Progenitor cell of endocrine pancreas (in vitro differentiated cells): ENCODE measurements at regions not wholly inside any gene's neighbourhood (a gene's known extent, or its start where the extent isn't known, plus 50 kb on each side); places are given as distances from the start of the nearest gene placed in this dataset.

ENCODE experiments used
- DNase-seq: peaks from one replicate; pipeline ENCODE4 v3.0.0; 2021; ENCODE audit warnings: low spot score; ENCODE audit not compliant: unreplicated experiment
- H3K27ac Mint-ChIP-seq: 2 replicates; pipeline ENCODE4 v1.8.0; 2021; ENCODE audit warnings: mild to moderate bottlenecking, moderate library complexity, mixed read lengths
- H3K27me3 Mint-ChIP-seq: 2 replicates; pipeline ENCODE4 v1.8.0; 2021; ENCODE audit warnings: mixed read lengths
- H3K36me3 Mint-ChIP-seq: 2 replicates; pipeline ENCODE4 v1.8.0; 2022; ENCODE audit warnings: mixed read lengths; ENCODE audit not compliant: insufficient read depth
- H3K4me1 Mint-ChIP-seq: 2 replicates; pipeline ENCODE4 v1.8.0; 2021; ENCODE audit warnings: low read depth, mixed read lengths
- H3K4me3 Mint-ChIP-seq: 2 replicates; pipeline ENCODE4 v1.8.0; 2021; ENCODE audit warnings: low read depth, mild to moderate bottlenecking, moderate library complexity, mixed read lengths
- H3K9me3 Mint-ChIP-seq: 2 replicates; pipeline ENCODE4 v1.8.0; 2021; ENCODE audit warnings: low read depth, mixed read lengths
- TF ChIP-seq, protein P1 (sequence below): fragments of 200-600 bp; sonication (generic); IDR thresholded peaks from one replicate; pipeline ENCODE4 v1.5.0; 2021; ENCODE audit warnings: antibody characterized with exemption, mild to moderate bottlenecking; ENCODE audit not compliant: unreplicated experiment

DNA sequence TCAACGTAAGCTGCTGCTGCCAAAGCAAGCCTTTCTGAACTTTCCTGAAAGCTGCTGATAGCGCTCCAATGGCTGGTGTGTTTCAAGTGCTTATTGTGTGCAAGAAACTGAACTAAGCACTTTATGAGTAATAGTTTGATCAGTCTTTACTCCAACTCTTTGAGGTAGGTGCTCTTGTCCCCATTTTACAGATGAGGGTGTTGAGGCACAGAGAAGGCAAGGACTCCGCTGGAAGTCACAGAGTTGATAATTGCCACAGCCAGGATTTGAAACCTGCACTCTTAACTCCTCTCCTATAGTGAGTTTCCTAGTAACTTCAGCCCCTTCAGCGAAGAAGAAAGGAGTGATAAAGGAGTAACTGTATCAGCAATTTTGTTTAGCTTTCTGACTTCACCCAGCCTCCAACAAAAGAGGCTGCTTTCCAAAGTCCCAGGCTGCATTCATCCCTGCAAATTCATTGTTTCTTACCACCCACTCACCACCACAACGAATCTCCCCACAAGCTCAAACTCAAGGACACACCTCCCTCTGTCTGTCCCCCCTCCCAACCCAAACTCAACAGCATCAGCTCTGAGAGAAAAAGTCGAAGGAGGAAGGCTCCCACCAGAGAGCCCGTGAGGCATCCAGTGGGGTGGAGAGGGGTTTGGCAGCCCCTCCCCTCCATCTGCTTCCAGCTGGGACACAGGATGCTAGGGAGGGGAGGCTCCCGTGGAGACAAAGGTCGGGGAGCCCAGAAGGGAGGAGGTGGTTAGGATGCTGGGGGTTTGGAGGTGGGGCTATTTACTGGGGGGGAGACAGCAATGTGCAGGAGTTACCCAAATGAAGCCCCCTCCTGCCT, 139.6 kb downstream of the NAV1 start:
- TF ChIP-seq, protein P1, sequence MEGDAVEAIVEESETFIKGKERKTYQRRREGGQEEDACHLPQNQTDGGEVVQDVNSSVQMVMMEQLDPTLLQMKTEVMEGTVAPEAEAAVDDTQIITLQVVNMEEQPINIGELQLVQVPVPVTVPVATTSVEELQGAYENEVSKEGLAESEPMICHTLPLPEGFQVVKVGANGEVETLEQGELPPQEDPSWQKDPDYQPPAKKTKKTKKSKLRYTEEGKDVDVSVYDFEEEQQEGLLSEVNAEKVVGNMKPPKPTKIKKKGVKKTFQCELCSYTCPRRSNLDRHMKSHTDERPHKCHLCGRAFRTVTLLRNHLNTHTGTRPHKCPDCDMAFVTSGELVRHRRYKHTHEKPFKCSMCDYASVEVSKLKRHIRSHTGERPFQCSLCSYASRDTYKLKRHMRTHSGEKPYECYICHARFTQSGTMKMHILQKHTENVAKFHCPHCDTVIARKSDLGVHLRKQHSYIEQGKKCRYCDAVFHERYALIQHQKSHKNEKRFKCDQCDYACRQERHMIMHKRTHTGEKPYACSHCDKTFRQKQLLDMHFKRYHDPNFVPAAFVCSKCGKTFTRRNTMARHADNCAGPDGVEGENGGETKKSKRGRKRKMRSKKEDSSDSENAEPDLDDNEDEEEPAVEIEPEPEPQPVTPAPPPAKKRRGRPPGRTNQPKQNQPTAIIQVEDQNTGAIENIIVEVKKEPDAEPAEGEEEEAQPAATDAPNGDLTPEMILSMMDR, result no peak
- no peaks in the 10 kb centered on the region for H3K36me3 Mint-ChIP-seq
- H3K4me1 Mint-ChIP-seq, result no peaks in the 10 kb centered on the region
- H3K27me3 Mint-ChIP-seq, result peaks cover 9% of the 10 kb centered on the region
- no peak for DNase-seq
- no peak overlapping the region for H3K4me3 Mint-ChIP-seq
- no peak overlapping the region for H3K27ac Mint-ChIP-seq
- no peaks in the 10 kb centered on the region for H3K9me3 Mint-ChIP-seq

DNA sequence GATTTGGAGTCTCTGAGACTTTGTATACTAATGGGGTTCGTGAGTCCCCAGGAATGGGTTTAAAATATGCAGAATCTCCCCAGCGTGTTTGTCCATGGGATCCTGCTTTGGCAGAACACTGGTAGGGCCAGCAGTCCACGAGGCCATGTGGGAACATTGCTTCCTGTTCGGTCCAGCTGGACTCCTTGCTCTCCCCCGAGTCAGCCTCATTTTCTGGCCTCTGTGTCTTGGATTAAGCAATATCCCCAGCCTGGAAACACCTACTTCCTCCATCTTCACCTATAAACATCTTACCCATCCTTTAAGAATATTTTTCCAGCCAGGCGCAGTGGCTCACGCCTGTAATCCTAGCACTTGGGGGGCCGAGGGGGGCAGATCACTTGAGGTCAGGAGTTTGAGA, 142.4 kb downstream of the NAV1 start:
- H3K9me3 Mint-ChIP-seq, result no peaks in the 10 kb centered on the region
- TF ChIP-seq, protein P1, result no peak
- H3K27me3 Mint-ChIP-seq, result peaks cover 9% of the 10 kb centered on the region
- H3K36me3 Mint-ChIP-seq, result no peaks in the 10 kb centered on the region
- no peak overlapping the region for H3K27ac Mint-ChIP-seq
- no peak for DNase-seq
- H3K4me3 Mint-ChIP-seq, result no peak overlapping the region
- H3K4me1 Mint-ChIP-seq, result peaks cover 3% of the 10 kb centered on the region

DNA sequence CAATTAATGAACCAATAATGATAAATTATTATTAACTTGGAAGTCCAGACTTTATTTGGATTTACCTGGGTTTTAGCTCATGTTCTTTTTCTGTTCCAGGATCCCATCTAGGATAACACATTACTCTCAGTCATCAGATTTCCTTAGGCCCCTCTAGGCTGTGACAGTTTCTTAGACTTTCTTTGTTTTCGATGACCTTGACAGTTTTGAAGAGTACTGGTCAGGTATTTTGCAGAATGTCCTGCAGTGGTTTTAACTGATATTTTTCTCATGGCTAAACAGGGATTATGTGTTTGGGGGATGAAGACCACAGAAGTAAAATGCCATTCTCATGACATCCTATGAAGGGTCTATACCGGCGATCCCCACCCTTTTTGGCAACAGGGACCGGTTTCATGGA, 144.0 kb downstream of the NAV1 start:
- Mint-ChIP-seq H3K4me1 (peaks cover 14% of the 10 kb centered on the region), H3K27ac (no peak overlapping the region)

DNA sequence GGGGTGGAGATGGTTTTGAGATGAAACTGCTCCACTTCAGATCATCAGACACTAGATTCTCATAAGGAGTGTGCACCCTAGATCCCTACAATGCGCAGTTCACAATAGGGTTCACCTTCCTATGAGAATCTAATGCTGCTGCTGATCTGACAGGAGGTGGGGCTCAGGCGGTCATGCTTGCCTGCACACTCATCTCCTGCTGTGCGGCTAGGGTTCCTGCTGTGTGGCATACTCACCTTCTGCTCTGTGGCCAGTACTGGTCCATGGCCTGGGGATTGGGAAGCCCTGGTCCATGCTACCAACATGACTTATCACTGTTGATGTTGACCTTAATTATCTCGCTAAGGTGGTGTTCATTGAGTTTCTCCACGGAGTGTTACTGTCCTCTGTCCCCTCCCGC, 144.5 kb downstream of the NAV1 start:
- Mint-ChIP-seq H3K9me3 (no peaks in the 10 kb centered on the region), H3K4me1 (peaks cover 14% of the 10 kb centered on the region), H3K36me3 (no peaks in the 10 kb centered on the region), H3K4me3 (no peak overlapping the region), H3K27ac (no peak overlapping the region), H3K27me3 (peaks cover 8% of the 10 kb centered on the region)
- no peak for DNase-seq
- TF ChIP-seq, protein P1, result no peak

More for the DNA sequence above, 144.0 kb downstream of the NAV1 start:
- H3K27me3 Mint-ChIP-seq, result peaks cover 9% of the 10 kb centered on the region
- no peaks in the 10 kb centered on the region for H3K9me3 Mint-ChIP-seq
- no peak for DNase-seq
- H3K4me3 Mint-ChIP-seq, result no peak overlapping the region
- TF ChIP-seq, protein P1, result no peak
- H3K36me3 Mint-ChIP-seq, result no peaks in the 10 kb centered on the region

DNA sequence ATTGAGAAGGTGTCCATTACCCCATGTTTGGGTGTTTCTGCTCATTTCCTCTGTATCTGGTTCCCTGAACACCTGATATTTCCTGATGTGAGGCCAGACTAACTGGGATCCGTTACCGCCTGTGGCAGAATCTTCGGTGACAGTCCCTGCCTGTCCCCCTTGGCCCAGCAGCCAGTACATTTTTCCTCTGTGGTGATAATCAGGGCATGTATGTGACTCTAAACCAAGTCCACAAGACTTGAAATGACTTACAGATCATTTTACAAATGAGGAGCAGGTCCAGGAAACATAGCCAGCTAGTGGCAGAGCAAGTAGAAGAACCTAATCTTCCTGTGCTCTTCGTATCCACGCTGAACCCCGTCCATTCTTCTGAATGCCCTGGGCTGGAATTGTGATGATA, 143.5 kb upstream of the IPO9 start:
- no peak for DNase-seq
- no peaks in the 10 kb centered on the region for H3K36me3 Mint-ChIP-seq
- H3K27ac Mint-ChIP-seq, result no peak overlapping the region
- H3K27me3 Mint-ChIP-seq, result no peaks in the 10 kb centered on the region
- H3K4me1 Mint-ChIP-seq, result peaks cover 14% of the 10 kb centered on the region
- H3K9me3 Mint-ChIP-seq, result no peaks in the 10 kb centered on the region
- TF ChIP-seq, protein P1, result no peak
- no peak overlapping the region for H3K4me3 Mint-ChIP-seq
